ENCODE measurements at regions not wholly inside any gene's neighbourhood (a gene's known extent, or its start where the extent isn't known, plus 50 kb on each side); places are given as distances from the start of the nearest gene placed in this dataset.

- no peak overlapping the region for H3K4me3 ChIP-seq (ENCODE audit: low read depth, low read length, poor library complexity, severe bottlenecking)
- no peaks in the 10 kb centered on the region for H3K79me2 ChIP-seq (ENCODE audit: insufficient read depth, low read depth, low read length)
- ChIA-PET CTCF (ENCODE audit: unreplicated experiment) (no interaction called here), POLR2A (no interaction called here)
- H2AFZ ChIP-seq (ENCODE audit: low read length) = no peak overlapping the region
- H3K4me1 ChIP-seq (ENCODE audit: insufficient read depth, low read length, poor library complexity, severe bottlenecking) = no peaks in the 10 kb centered on the region
- no peaks in the 10 kb centered on the region for H3K9me3 ChIP-seq (ENCODE audit: low read length)
- no peaks in the 10 kb centered on the region for H3K9me2 ChIP-seq (ENCODE audit: insufficient read depth, low read length)
- TF ChIP-seq EZH2phosphoT487 (IDR thresholded peaks at IDR 0.05; ENCODE audit: borderline replicate concordance, low read depth, low read length) = no peak
- no peak for TF ChIP-seq CTCF (conservative IDR thresholded peaks at IDR 0.05; ENCODE audit: low read length)
- H3K27ac ChIP-seq (ENCODE audit: low read depth, low read length, poor library complexity, severe bottlenecking) = no peak overlapping the region
- BruUV-seq (replicated peaks) = no TSS peak
- no peaks in the 10 kb centered on the region for H4K20me1 ChIP-seq (ENCODE audit: insufficient read depth, low read length)
- no peak for DNase-seq (ENCODE audit: low spot score)
- H3K4me2 ChIP-seq (ENCODE audit: low read length) = no peak overlapping the region
- intact Hi-C loops (cut with micrococcal nuclease; ENCODE audit: unreplicated experiment) = no loop called here
- H3K36me3 ChIP-seq (ENCODE audit: insufficient read depth, low read length) = no peaks in the 10 kb centered on the region
These were observed 1662.6 kb upstream of the SEL1L start for GRCh38 chr14:83196236-83196635.

DNA sequence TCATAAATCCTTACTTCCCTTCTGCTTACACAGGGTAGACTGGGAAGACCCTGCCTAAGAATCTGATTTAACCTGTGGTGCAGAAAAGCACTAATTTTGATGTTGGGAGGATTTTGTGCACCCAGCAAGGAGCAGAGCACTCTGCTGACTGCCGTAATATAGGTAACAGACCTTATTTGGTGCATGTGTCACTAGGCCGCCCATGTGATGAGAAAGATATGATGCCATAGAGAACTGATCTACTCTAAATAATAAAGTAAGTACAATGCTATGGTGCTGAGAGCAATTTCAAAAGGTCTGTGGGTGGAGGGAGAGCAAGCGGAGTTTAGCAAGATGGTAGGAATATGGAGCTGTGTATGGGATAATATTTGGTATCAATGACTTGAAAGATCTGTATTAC is 1663.6 kb upstream of the SEL1L start:
- intact Hi-C loops (cut with micrococcal nuclease; ENCODE audit: unreplicated experiment) = no loop called here
- H3K79me2 ChIP-seq (ENCODE audit: insufficient read depth, low read depth, low read length) = no peaks in the 10 kb centered on the region
- H3K4me1 ChIP-seq (ENCODE audit: insufficient read depth, low read length, poor library complexity, severe bottlenecking) = no peaks in the 10 kb centered on the region
- ChIA-PET POLR2A (no interaction called here), CTCF (ENCODE audit: unreplicated experiment) (no interaction called here)
- no TSS peak for BruUV-seq (replicated peaks)
- no peak for DNase-seq (ENCODE audit: low spot score)
- H4K20me1 ChIP-seq (ENCODE audit: insufficient read depth, low read length) = no peaks in the 10 kb centered on the region
- H3K4me2 ChIP-seq (ENCODE audit: low read length) = no peak overlapping the region
- no peak for TF ChIP-seq EZH2phosphoT487 (IDR thresholded peaks at IDR 0.05; ENCODE audit: borderline replicate concordance, low read depth, low read length)
- H3K27ac ChIP-seq (ENCODE audit: low read depth, low read length, poor library complexity, severe bottlenecking) = no peak overlapping the region
- no peaks in the 10 kb centered on the region for H3K9me2 ChIP-seq (ENCODE audit: insufficient read depth, low read length)
- no peak overlapping the region for H2AFZ ChIP-seq (ENCODE audit: low read length)
- no peaks in the 10 kb centered on the region for H3K36me3 ChIP-seq (ENCODE audit: insufficient read depth, low read length)
- H3K4me3 ChIP-seq (ENCODE audit: low read depth, low read length, poor library complexity, severe bottlenecking) = no peak overlapping the region
- no peaks in the 10 kb centered on the region for H3K9me3 ChIP-seq (ENCODE audit: low read length)

DNA sequence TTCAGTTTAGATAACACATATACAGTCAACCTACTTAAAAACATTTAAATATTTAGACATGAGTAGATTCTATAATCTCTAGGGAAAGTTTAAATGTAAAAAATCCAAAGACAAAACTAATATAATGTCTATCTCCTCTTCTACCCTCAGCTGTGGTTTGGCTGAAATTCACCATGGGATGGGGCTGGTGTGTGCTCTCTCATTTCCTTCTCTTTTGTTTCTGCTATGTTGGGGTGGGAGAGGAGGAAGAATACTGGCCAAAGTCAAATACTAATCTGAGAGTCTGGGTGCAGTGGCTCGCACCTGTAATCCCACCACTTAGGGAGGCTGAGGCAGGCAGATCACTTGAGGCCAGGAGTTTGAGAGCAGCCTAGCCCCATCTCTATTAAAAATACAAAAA is 1673.9 kb upstream of the SEL1L start:
- POLR2A ChIA-PET = no interaction called here
- Histone ChIP-seq H3K9me2 (ENCODE audit: insufficient read depth, low read length) (no peaks in the 10 kb centered on the region), H3K4me1 (ENCODE audit: insufficient read depth, low read length, poor library complexity, severe bottlenecking) (no peaks in the 10 kb centered on the region), H3K9me3 (ENCODE audit: low read length) (no peaks in the 10 kb centered on the region), H3K79me2 (ENCODE audit: insufficient read depth, low read depth, low read length) (no peaks in the 10 kb centered on the region), H3K27ac (ENCODE audit: low read depth, low read length, poor library complexity, severe bottlenecking) (no peak overlapping the region), H2AFZ (ENCODE audit: low read length) (no peak overlapping the region), H3K36me3 (ENCODE audit: insufficient read depth, low read length) (no peaks in the 10 kb centered on the region), H3K4me2 (ENCODE audit: low read length) (no peak overlapping the region), H3K4me3 (ENCODE audit: low read depth, low read length, poor library complexity, severe bottlenecking) (no peak overlapping the region), H4K20me1 (ENCODE audit: insufficient read depth, low read length) (no peaks in the 10 kb centered on the region)
- TF ChIP-seq CTCF (conservative IDR thresholded peaks at IDR 0.05; ENCODE audit: low read length) = no peak
- TF ChIP-seq EZH2phosphoT487 (IDR thresholded peaks at IDR 0.05; ENCODE audit: borderline replicate concordance, low read depth, low read length) = no peak
- intact Hi-C loops (cut with micrococcal nuclease; ENCODE audit: unreplicated experiment) = no loop called here
- DNase-seq (ENCODE audit: low spot score) = no peak
- CTCF ChIA-PET (ENCODE audit: unreplicated experiment) = no interaction called here
- no TSS peak for BruUV-seq (replicated peaks)

Measured in OCI-LY7 (cell line).